DND-41 (cell line): ENCODE measurements at regions not wholly inside any gene's neighbourhood (a gene's known extent, or its start where the extent isn't known, plus 50 kb on each side); places are given as distances from the start of the nearest gene placed in this dataset.

Source experiments
- ATAC-seq: fragments of 200-7000 bp; cut with Tn5 transposase; 3 replicates; pipeline ENCODE4 v1.9.1; 2021; ENCODE audit warnings: low read depth; ENCODE audit not compliant: insufficient read depth
- DNase-seq: peaks from one replicate; pipeline ENCODE4 v3.0.0-alpha.2; 2020
- H2AFZ ChIP-seq: 2 replicates; pipeline ENCODE4 v1.6.0; 2012; ENCODE audit warnings: low read depth, low read length
- H3K27ac ChIP-seq: 2 replicates; pipeline ENCODE4 v1.5.1; 2012; ENCODE audit warnings: low read length, inconsistent platforms
- H3K27me3 ChIP-seq: fragments of 200-600 bp; sonication (generic); 2 replicates; pipeline ENCODE4 v1.6.0; 2012; ENCODE audit warnings: low read length, mild to moderate bottlenecking, inconsistent platforms; ENCODE audit not compliant: insufficient read depth, poor library complexity
- H3K36me3 ChIP-seq: 2 replicates; pipeline ENCODE4 v1.5.1; 2012; ENCODE audit warnings: low read length, inconsistent platforms; ENCODE audit not compliant: insufficient read depth
- H3K4me1 ChIP-seq: 2 replicates; pipeline ENCODE4 v1.5.1; 2012; ENCODE audit warnings: mild to moderate bottlenecking, low read length; ENCODE audit not compliant: insufficient read depth
- H3K4me2 ChIP-seq: 2 replicates; pipeline ENCODE4 v1.6.0; 2012; ENCODE audit warnings: mild to moderate bottlenecking, moderate library complexity, low read length, inconsistent platforms; ENCODE audit not compliant: insufficient read depth
- H3K4me3 ChIP-seq, 2 experiments: fragments of 200-600 bp in 1 of 2; shearing (Covaris generic) in 1 of 2; 2 replicates each; pipeline ENCODE4 v1.5.1; 2012 to 2016; ENCODE audit warnings: inconsistent platforms in 2 of 2, low read length in 2 of 2, mild to moderate bottlenecking in 2 of 2, low read depth in 1 of 2, moderate library complexity in 1 of 2
- H3K79me2 ChIP-seq: 2 replicates; pipeline ENCODE4 v1.6.0; 2012; ENCODE audit warnings: low read length, inconsistent platforms; ENCODE audit not compliant: insufficient read depth
- H3K9ac ChIP-seq: 2 replicates; pipeline ENCODE4 v1.6.0; 2012; ENCODE audit warnings: low read depth, mild to moderate bottlenecking, inconsistent platforms, low read length, moderate library complexity
- H3K9me3 ChIP-seq: 2 replicates; pipeline ENCODE4 v1.5.1; 2012; ENCODE audit warnings: low read length, moderate library complexity, mild to moderate bottlenecking, inconsistent platforms; ENCODE audit not compliant: insufficient read depth, severe bottlenecking
- H4K20me1 ChIP-seq: 2 replicates; pipeline ENCODE4 v1.6.0; 2012; ENCODE audit warnings: low read length; ENCODE audit not compliant: insufficient read depth
- CTCF ChIP-seq: IDR thresholded peaks from 2 replicates; pipeline ENCODE4 v1.5.1; 2012; ENCODE audit warnings: borderline replicate concordance, low read length, moderate library complexity, mild to moderate bottlenecking; ENCODE audit not compliant: poor library complexity, severe bottlenecking; ENCODE audit errors: extremely low read depth
- EZH2 ChIP-seq: IDR thresholded peaks from 3 replicates; pipeline ENCODE4 v1.6.1; 2012; ENCODE audit warnings: borderline replicate concordance, low read depth, mild to moderate bottlenecking, moderate library complexity, low read length, inconsistent platforms; ENCODE audit not compliant: severe bottlenecking

GRCh38 chr2:219876931-219877330 is 249.5 kb downstream of the SLC4A3 start:
- Histone ChIP-seq H3K27me3 (no peaks in the 10 kb centered on the region), H4K20me1 (no peaks in the 10 kb centered on the region)

GRCh38 chr2:219877728-219878127 is 250.3 kb downstream of the SLC4A3 start:
- no peaks in the 10 kb centered on the region for H3K27me3 ChIP-seq
- no peaks in the 10 kb centered on the region for H4K20me1 ChIP-seq
- ATAC-seq, result no peak
- H3K36me3 ChIP-seq, result no peaks in the 10 kb centered on the region
- DNase-seq, result no peak
- H3K9ac ChIP-seq, result no peak overlapping the region
- no peak for TF ChIP-seq CTCF
- no peak for TF ChIP-seq EZH2
- no peaks in the 10 kb centered on the region for H3K79me2 ChIP-seq
- no peak overlapping the region for H3K4me2 ChIP-seq
- H3K27ac ChIP-seq, result no peak overlapping the region
- H3K4me1 ChIP-seq, result no peaks in the 10 kb centered on the region
- no peaks in the 10 kb centered on the region for H3K9me3 ChIP-seq
- no peak overlapping the region for H3K4me3 ChIP-seq
- no peak overlapping the region for H2AFZ ChIP-seq

More at GRCh38 chr2:219876931-219877330, 249.5 kb downstream of the SLC4A3 start:
- H3K79me2 ChIP-seq, result no peaks in the 10 kb centered on the region
- ATAC-seq, result no peak
- H3K9me3 ChIP-seq, result no peaks in the 10 kb centered on the region
- no peak overlapping the region for H3K27ac ChIP-seq
- H3K36me3 ChIP-seq, result no peaks in the 10 kb centered on the region
- no peak overlapping the region for H2AFZ ChIP-seq
- DNase-seq, result no peak
- H3K4me3 ChIP-seq, result no peak overlapping the region
- TF ChIP-seq EZH2 (no peak), CTCF (no peak)
- H3K4me1 ChIP-seq, result no peaks in the 10 kb centered on the region
- H3K9ac ChIP-seq, result no peak overlapping the region
- no peak overlapping the region for H3K4me2 ChIP-seq

GRCh38 chr2:219878516-219878915 is 251.1 kb downstream of the SLC4A3 start:
- no peak overlapping the region for H3K9ac ChIP-seq
- no peak overlapping the region for H2AFZ ChIP-seq
- ATAC-seq (no peak), DNase-seq (no peak)
- H3K27me3 ChIP-seq, result no peaks in the 10 kb centered on the region
- TF ChIP-seq EZH2, result no peak
- no peak for TF ChIP-seq CTCF
- H3K36me3 ChIP-seq, result no peaks in the 10 kb centered on the region
- H3K4me3 ChIP-seq, result no peak overlapping the region
- no peaks in the 10 kb centered on the region for H3K4me1 ChIP-seq
- H3K9me3 ChIP-seq, result no peaks in the 10 kb centered on the region
- no peak overlapping the region for H3K4me2 ChIP-seq
- H4K20me1 ChIP-seq, result no peaks in the 10 kb centered on the region
- no peaks in the 10 kb centered on the region for H3K79me2 ChIP-seq
- H3K27ac ChIP-seq, result no peak overlapping the region

- Histone ChIP-seq H2AFZ (no peak overlapping the region), H3K4me2 (no peak overlapping the region), H3K27me3 (peaks cover 4% of the 10 kb centered on the region), H3K79me2 (no peaks in the 10 kb centered on the region), H3K9ac (no peak overlapping the region), H3K36me3 (no peaks in the 10 kb centered on the region), H3K4me3 (no peak overlapping the region), H3K9me3 (no peaks in the 10 kb centered on the region), H3K27ac (no peak overlapping the region), H3K4me1 (no peaks in the 10 kb centered on the region), H4K20me1 (no peaks in the 10 kb centered on the region)
- DNase-seq (no peak), ATAC-seq (no peak)
- no peak for TF ChIP-seq CTCF
- no peak for TF ChIP-seq EZH2
Measured at GRCh38 chr2:219881851-219882250, 254.4 kb downstream of the SLC4A3 start.
